NT2/D1 (cell line): ENCODE measurements at regions not wholly inside any gene's neighbourhood (a gene's known extent, or its start where the extent isn't known, plus 50 kb on each side); places are given as distances from the start of the nearest gene placed in this dataset.

Source experiments
- DNase-seq: peaks from one replicate; pipeline ENCODE4 v3.0.0-alpha.2; 2011; ENCODE audit warnings: low read depth, low spot score
- H3K27me3 ChIP-seq: 2 replicates; pipeline ENCODE4 v1.6.0; 2011; ENCODE audit warnings: mild to moderate bottlenecking; ENCODE audit not compliant: insufficient read length, insufficient read depth
- H3K36me3 ChIP-seq: 2 replicates; pipeline ENCODE4 v1.6.1; 2011; ENCODE audit warnings: mild to moderate bottlenecking, low read length, mixed read lengths; ENCODE audit not compliant: insufficient read depth, insufficient read length
- H3K4me1 ChIP-seq: 2 replicates; pipeline ENCODE4 v1.5.1; 2011; ENCODE audit not compliant: insufficient read depth, insufficient read length
- H3K4me3 ChIP-seq: 2 replicates; pipeline ENCODE4 v1.5.1; 2011; ENCODE audit warnings: low read depth; ENCODE audit not compliant: insufficient read length
- H3K9ac ChIP-seq: 2 replicates; pipeline ENCODE4 v1.6.0; 2011; ENCODE audit warnings: low read depth; ENCODE audit not compliant: insufficient read length
- H3K9me3 ChIP-seq: 2 replicates; pipeline ENCODE4 v1.5.1; 2011; ENCODE audit warnings: mild to moderate bottlenecking, low read length; ENCODE audit not compliant: insufficient read depth
- SUZ12 ChIP-seq: IDR thresholded peaks from 2 replicates; pipeline ENCODE4 v1.6.1; 2011; ENCODE audit not compliant: insufficient read length, insufficient read depth; ENCODE audit errors: extremely low read depth
- YY1 ChIP-seq: IDR thresholded peaks from 2 replicates; pipeline ENCODE4 v1.6.1; 2011; ENCODE audit not compliant: insufficient read length, insufficient read depth
- ZNF274 ChIP-seq: IDR thresholded peaks from 2 replicates; pipeline ENCODE4 v1.6.1; 2011; ENCODE audit warnings: mild to moderate bottlenecking, low read depth, low read length

DNA sequence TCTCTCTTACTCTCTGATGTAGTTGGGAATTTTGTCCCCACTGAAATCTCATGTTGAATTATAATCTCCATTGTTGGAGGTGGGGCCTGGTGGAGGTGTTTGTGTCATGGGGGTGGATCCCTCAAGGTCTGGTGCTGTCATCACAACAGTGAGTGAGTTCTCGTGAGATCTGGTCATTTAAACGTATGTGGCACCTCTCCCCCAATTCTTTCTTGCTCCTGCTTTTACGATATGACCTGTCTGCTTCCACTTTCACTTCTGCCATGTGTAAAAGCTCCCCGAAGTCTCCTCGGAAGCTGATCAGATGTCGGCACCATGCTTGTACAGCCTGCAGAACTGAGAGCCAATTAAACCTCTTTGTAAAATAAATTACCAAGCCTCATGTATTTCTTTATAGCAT lies 337.8 kb upstream of the CDH2 start:
- H3K27me3 ChIP-seq, result no peaks in the 10 kb centered on the region
- TF ChIP-seq ZNF274, result no peak
- no peak for TF ChIP-seq YY1
- TF ChIP-seq SUZ12, result no peak
- H3K4me3 ChIP-seq, result no peak overlapping the region
- H3K9ac ChIP-seq, result no peak overlapping the region
- no peaks in the 10 kb centered on the region for H3K4me1 ChIP-seq
- no peaks in the 10 kb centered on the region for H3K36me3 ChIP-seq
- DNase-seq, result no peak
- no peaks in the 10 kb centered on the region for H3K9me3 ChIP-seq

DNA sequence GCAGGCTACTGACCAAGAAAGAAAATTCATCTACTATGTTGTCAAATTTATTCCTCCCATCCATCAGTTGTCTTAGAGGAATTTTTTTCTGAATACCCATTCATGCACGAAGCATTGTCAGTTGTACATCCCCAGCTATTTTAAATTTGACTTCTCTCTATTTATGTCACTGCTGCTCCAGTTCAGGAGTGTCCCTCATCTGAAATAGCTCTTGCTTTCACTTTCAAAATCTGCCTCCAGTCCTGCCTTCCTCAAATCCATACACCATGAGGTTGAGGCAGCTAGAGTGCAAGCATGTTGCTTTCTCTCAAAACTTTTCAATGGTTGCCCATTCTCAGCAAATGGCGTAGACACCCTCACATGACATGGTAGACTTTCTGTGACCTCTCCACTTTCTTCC lies 335.4 kb upstream of the CDH2 start:
- no peak for TF ChIP-seq ZNF274
- TF ChIP-seq SUZ12, result no peak
- TF ChIP-seq YY1, result no peak
- Histone ChIP-seq H3K27me3 (no peaks in the 10 kb centered on the region), H3K4me3 (no peak overlapping the region), H3K36me3 (no peaks in the 10 kb centered on the region), H3K9ac (no peak overlapping the region), H3K9me3 (no peaks in the 10 kb centered on the region), H3K4me1 (no peaks in the 10 kb centered on the region)
- DNase-seq, result no peak

DNA sequence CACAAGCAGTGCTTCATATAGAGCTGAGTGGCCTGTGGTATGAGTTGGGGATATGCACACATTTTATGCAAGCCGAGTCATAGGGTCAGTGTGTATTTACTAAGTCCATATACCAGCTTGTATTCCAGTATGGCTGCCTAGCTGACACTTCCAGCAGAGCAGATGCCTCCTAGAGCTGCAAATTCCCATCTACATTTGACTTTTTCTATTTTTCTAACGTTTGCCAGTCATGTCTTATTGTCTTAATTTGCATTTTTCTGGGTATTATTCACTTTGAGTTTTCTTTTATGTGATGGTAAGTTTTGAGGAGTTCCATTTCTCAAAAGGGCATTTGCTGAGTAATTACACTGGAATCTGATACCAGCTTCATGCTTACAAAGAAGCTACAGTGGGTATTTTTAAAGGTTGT lies 334.5 kb upstream of the CDH2 start:
- no peak overlapping the region for H3K4me3 ChIP-seq
- no peak for DNase-seq
- H3K9ac ChIP-seq, result no peak overlapping the region
- no peaks in the 10 kb centered on the region for H3K9me3 ChIP-seq
- H3K27me3 ChIP-seq, result no peaks in the 10 kb centered on the region
- H3K4me1 ChIP-seq, result no peaks in the 10 kb centered on the region
- H3K36me3 ChIP-seq, result no peaks in the 10 kb centered on the region
- no peak for TF ChIP-seq YY1
- no peak for TF ChIP-seq SUZ12

DNA sequence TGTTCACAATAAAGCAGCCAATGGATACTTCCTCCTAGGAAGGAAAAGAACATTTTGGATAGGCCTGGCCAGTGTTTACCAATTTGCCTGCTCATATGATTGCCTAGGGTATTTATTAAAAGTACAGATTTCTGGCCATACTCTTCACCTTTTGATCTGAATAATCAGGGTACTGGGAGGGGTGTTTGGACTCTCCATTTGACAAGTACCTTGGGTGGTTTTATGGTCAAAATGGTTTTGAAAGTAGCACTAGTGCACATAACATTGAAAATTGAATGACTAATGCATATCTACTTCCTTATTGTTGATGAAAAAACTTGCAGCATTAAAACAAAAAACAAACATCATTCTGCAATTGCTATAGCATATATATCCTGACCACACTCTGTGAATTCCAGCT lies 333.3 kb upstream of the CDH2 start:
- H3K4me3 ChIP-seq, result no peak overlapping the region
- DNase-seq, result no peak
- no peaks in the 10 kb centered on the region for H3K36me3 ChIP-seq
- no peaks in the 10 kb centered on the region for H3K27me3 ChIP-seq
- no peaks in the 10 kb centered on the region for H3K9me3 ChIP-seq
- TF ChIP-seq YY1 (no peak), ZNF274 (no peak), SUZ12 (no peak)
- H3K9ac ChIP-seq, result no peak overlapping the region
- no peaks in the 10 kb centered on the region for H3K4me1 ChIP-seq

DNA sequence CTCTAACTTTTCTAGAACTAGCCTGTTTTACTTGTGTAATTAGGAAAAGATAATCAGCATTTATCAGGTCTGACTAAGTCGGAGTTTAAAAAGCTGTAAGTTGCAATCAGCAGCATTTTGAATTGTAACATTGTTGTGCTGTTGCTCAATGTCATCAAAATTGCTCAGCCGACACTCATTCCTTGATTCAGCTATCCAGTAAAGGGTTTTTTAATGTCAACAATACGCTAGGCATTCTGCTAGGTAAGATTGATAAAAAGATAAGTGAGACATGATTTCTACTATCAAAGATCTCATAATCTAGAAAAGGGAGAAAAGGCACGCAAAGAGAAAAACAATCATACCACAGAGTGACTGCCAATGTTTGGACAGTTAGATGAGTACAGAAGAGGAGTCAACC lies 327.1 kb upstream of the CDH2 start:
- TF ChIP-seq YY1 (no peak), SUZ12 (no peak), ZNF274 (no peak)
- no peak overlapping the region for H3K4me3 ChIP-seq
- H3K9me3 ChIP-seq, result no peaks in the 10 kb centered on the region
- H3K36me3 ChIP-seq, result no peaks in the 10 kb centered on the region
- H3K9ac ChIP-seq, result no peak overlapping the region
- no peaks in the 10 kb centered on the region for H3K4me1 ChIP-seq
- DNase-seq, result no peak
- no peaks in the 10 kb centered on the region for H3K27me3 ChIP-seq

DNA sequence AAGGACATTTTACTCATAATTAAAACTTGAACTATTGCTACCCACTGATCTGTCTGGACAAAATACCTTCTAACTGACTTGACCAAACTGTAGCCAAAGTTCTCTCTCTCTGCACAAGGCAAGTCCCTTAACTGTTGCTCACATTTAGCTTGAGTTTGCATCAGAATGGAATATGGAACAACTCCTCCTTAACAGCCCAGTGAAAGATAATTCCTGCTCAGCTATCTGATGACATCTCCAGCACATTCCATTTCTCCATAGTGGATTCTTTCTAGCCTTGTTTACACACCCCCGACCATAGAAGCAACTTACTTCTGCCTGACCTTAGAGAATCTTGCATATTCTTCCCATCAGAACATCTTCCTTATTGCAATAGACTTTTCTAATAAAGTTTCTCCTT lies 317.2 kb upstream of the CDH2 start:
- TF ChIP-seq ZNF274, result no peak
- TF ChIP-seq SUZ12, result no peak
- TF ChIP-seq YY1, result no peak
- DNase-seq, result no peak
- Histone ChIP-seq H3K4me1 (no peaks in the 10 kb centered on the region), H3K4me3 (no peak overlapping the region), H3K9me3 (no peaks in the 10 kb centered on the region), H3K36me3 (no peaks in the 10 kb centered on the region), H3K27me3 (no peaks in the 10 kb centered on the region), H3K9ac (no peak overlapping the region)

DNA sequence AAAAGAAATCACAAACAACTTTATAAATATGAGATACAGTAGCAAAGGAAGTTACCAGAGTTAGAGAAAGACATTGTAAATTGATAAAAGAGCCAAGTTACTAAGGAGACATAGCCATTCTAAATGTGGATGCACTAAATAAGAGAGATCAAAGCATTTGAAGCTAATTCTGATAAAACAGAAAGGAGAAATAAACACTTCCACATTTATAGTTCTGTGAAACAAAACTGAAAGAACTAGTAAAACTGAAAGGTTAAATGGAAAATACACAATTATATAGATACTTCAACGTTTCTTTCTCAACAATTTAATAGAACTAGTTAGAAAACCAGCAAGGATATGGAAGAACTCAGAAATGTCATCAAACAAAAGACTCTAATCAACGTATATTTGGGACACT lies 309.0 kb upstream of the CDH2 start:
- no peak overlapping the region for H3K9ac ChIP-seq
- H3K27me3 ChIP-seq, result no peaks in the 10 kb centered on the region
- H3K9me3 ChIP-seq, result no peaks in the 10 kb centered on the region
- no peaks in the 10 kb centered on the region for H3K36me3 ChIP-seq
- no peak for DNase-seq
- no peaks in the 10 kb centered on the region for H3K4me1 ChIP-seq
- no peak overlapping the region for H3K4me3 ChIP-seq
- TF ChIP-seq YY1, result no peak

DNA sequence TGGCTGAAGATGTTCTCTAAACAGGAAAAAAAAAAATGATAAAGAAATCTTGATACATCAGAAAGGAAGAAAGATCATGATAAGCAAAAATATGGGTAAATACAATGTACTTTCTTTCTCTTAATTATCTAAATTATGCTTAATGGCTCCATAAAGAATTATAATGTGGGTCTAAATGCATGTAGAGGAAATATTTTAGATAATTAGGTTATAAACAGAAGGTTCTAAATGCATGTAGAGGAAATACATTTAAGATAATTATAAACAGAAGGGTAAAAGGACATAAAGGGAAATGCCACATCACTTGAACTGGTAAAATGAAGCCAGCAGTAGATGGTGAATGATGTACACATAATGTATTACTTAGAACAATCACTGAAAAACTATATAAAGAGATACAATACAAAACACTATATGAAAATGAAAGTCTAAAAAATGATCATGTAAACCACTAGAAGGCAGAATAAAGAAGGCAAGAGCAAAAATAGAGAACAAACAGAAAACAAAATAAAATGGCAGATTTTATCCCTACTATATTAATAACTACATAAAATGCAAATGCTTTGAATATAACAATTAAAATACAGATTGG lies 308.4 kb upstream of the CDH2 start:
- Histone ChIP-seq H3K9ac (no peak overlapping the region), H3K4me1 (no peaks in the 10 kb centered on the region), H3K4me3 (no peak overlapping the region), H3K9me3 (no peaks in the 10 kb centered on the region), H3K27me3 (no peaks in the 10 kb centered on the region), H3K36me3 (no peaks in the 10 kb centered on the region)
- TF ChIP-seq ZNF274, result no peak
- TF ChIP-seq YY1, result no peak
- no peak for TF ChIP-seq SUZ12
- DNase-seq, result no peak
